Kidney epithelial cell (primary cell): ENCODE measurements at regions not wholly inside any gene's neighbourhood (a gene's known extent, or its start where the extent isn't known, plus 50 kb on each side); places are given as distances from the start of the nearest gene placed in this dataset.
"Not testable (repeated sequence)": the region's sequence is repeated elsewhere in the genome, so short reads cannot be mapped to it uniquely, and the experiment has no call there.

Source experiments
- DNase-seq: peaks from one replicate; pipeline ENCODE4 v3.0.0-alpha.2; 2010; ENCODE audit warnings: low read depth
- H3K27me3 ChIP-seq: 2 replicates; pipeline ENCODE4 v1.6.0; 2011; ENCODE audit warnings: low read length; ENCODE audit not compliant: control insufficient read depth, insufficient read depth
- H3K36me3 ChIP-seq: 2 replicates; pipeline ENCODE4 v1.5.1; 2011; ENCODE audit warnings: low read length; ENCODE audit not compliant: control insufficient read depth, insufficient read depth
- H3K4me3 ChIP-seq: 2 replicates; pipeline ENCODE4 v1.5.1; 2011; ENCODE audit warnings: low read depth, mild to moderate bottlenecking, control low read depth, low read length
- CTCF ChIP-seq: IDR thresholded peaks from 2 replicates; pipeline ENCODE4 v1.5.1; 2011; ENCODE audit warnings: mild to moderate bottlenecking, moderate library complexity, low read length, control low read depth, inconsistent platforms; ENCODE audit not compliant: insufficient read depth, poor library complexity, severe bottlenecking

GRCh38 chr4:22607382-22607781, 85.4 kb upstream of the GBA3 start:
- Histone ChIP-seq H3K27me3 (no peaks in the 10 kb centered on the region), H3K4me3 (no peak overlapping the region), H3K36me3 (no peaks in the 10 kb centered on the region)
- no peak for DNase-seq
- peak; percentile 72 for TF ChIP-seq CTCF

GRCh38 chr4:22609951-22610525, 82.7 kb upstream of the GBA3 start:
- H3K4me3 ChIP-seq, H3K36me3 ChIP-seq, H3K27me3 ChIP-seq, DNase-seq: not testable (repeated sequence)

GRCh38 chr4:22614114-22614513, 78.6 kb upstream of the GBA3 start:
- H3K4me3 ChIP-seq, result no peak overlapping the region
- H3K27me3 ChIP-seq, result no peaks in the 10 kb centered on the region
- TF ChIP-seq CTCF, result no peak
- H3K36me3 ChIP-seq, result no peaks in the 10 kb centered on the region
- no peak for DNase-seq

- DNase-seq, result no peak
- no peak for TF ChIP-seq CTCF
- Histone ChIP-seq H3K27me3 (no peaks in the 10 kb centered on the region), H3K4me3 (no peak overlapping the region), H3K36me3 (no peaks in the 10 kb centered on the region)
These were observed 76.2 kb upstream of the GBA3 start for GRCh38 chr4:22616516-22616915.

GRCh38 chr4:22620144-22620543, 72.6 kb upstream of the GBA3 start:
- H3K4me3 ChIP-seq, H3K27me3 ChIP-seq, DNase-seq, H3K36me3 ChIP-seq: not testable (repeated sequence)

- not testable (repeated sequence) for H3K4me3 ChIP-seq, H3K27me3 ChIP-seq, DNase-seq, H3K36me3 ChIP-seq
These were observed 70.8 kb upstream of the GBA3 start for GRCh38 chr4:22621970-22622369.

- H3K4me3 ChIP-seq, H3K27me3 ChIP-seq, H3K36me3 ChIP-seq, DNase-seq: not testable (repeated sequence)
These were observed 68.7 kb upstream of the GBA3 start for GRCh38 chr4:22624002-22624401.

- TF ChIP-seq CTCF, result no peak
- Histone ChIP-seq H3K36me3 (no peaks in the 10 kb centered on the region), H3K4me3 (no peak overlapping the region), H3K27me3 (no peaks in the 10 kb centered on the region)
- DNase-seq, result no peak
These were observed 67.4 kb upstream of the GBA3 start for GRCh38 chr4:22625311-22625710.

- H3K4me3 ChIP-seq, DNase-seq, H3K27me3 ChIP-seq, H3K36me3 ChIP-seq: not testable (repeated sequence)
These were observed 64.9 kb upstream of the GBA3 start for GRCh38 chr4:22627851-22628250.

- not testable (repeated sequence) for DNase-seq, H3K4me3 ChIP-seq, H3K36me3 ChIP-seq, H3K27me3 ChIP-seq
These were observed 62.4 kb upstream of the GBA3 start for GRCh38 chr4:22630161-22630975.

GRCh38 chr4:22631167-22631566, 61.6 kb upstream of the GBA3 start:
- not testable (repeated sequence) for H3K36me3 ChIP-seq, H3K4me3 ChIP-seq, H3K27me3 ChIP-seq, DNase-seq
